Transverse colon (tissue), 3 donors: ENCODE measurements at regions not wholly inside any gene's neighbourhood (a gene's known extent, or its start where the extent isn't known, plus 50 kb on each side); places are given as distances from the start of the nearest gene placed in this dataset.

Experiments
- POLR2A ChIP-seq: fragments of 450-650 bp; IDR thresholded peaks from one replicate; pipeline ENCODE4 v1.6.1; 2016; ENCODE audit warnings: antibody characterized with exemption, mild to moderate bottlenecking, moderate library complexity
- TF ChIP-seq, protein P1 (sequence below), 5 experiments: fragments of 200-600 bp in 3 of 5; fragments of 450-650 bp in 2 of 5; sonication (generic) in 3 of 5; IDR thresholded peaks; 1 replicate in 2 of 5; 2 replicates in 3 of 5; pipeline ENCODE4 v1.5.1; 2016 to 2017; ENCODE audit warnings: antibody characterized with exemption in 5 of 5, inconsistent platforms in 3 of 5, mild to moderate bottlenecking in 2 of 5, moderate library complexity in 1 of 5

- no peak for TF ChIP-seq POLR2A
- TF ChIP-seq, protein P1, sequence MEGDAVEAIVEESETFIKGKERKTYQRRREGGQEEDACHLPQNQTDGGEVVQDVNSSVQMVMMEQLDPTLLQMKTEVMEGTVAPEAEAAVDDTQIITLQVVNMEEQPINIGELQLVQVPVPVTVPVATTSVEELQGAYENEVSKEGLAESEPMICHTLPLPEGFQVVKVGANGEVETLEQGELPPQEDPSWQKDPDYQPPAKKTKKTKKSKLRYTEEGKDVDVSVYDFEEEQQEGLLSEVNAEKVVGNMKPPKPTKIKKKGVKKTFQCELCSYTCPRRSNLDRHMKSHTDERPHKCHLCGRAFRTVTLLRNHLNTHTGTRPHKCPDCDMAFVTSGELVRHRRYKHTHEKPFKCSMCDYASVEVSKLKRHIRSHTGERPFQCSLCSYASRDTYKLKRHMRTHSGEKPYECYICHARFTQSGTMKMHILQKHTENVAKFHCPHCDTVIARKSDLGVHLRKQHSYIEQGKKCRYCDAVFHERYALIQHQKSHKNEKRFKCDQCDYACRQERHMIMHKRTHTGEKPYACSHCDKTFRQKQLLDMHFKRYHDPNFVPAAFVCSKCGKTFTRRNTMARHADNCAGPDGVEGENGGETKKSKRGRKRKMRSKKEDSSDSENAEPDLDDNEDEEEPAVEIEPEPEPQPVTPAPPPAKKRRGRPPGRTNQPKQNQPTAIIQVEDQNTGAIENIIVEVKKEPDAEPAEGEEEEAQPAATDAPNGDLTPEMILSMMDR (IDR thresholded peaks at IDR 0.05) = no peak
These were observed 779.5 kb downstream of the METTL15 start for GRCh38 chr11:28887681-28888080.
